ENCODE measurements at regions not wholly inside any gene's neighbourhood (a gene's known extent, or its start where the extent isn't known, plus 50 kb on each side); places are given as distances from the start of the nearest gene placed in this dataset.
"Not testable (repeated sequence)": the region's sequence is repeated elsewhere in the genome, so short reads cannot be mapped to it uniquely, and the experiment has no call there.

DNA sequence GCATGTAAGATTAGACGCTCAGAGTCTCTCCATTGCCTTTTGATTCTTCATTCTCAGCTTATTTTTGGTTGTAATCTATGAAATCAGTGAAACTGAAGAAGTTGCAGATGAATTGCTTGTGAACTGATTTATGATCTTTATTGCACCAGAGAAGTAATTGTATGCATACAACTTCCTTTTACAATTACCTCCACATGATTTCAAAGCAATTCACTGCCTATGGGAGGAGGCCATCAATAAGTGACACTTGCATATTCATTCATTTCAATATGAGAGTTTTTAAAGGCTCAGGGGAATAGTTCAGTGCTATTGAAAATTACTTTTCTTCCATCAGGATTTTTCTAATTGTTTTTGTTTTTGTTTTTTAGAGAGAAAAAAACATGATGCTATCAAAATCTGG is 222.3 kb downstream of the NKX6-1 start:
- no peak for DNase-seq

GRCh38 chr4:84269536-84270044 is 229.5 kb downstream of the NKX6-1 start:
- no peak for DNase-seq

- DNase-seq = no peak
Observed at GRCh38 chr4:84264652-84265051, 234.4 kb downstream of the NKX6-1 start.

DNA sequence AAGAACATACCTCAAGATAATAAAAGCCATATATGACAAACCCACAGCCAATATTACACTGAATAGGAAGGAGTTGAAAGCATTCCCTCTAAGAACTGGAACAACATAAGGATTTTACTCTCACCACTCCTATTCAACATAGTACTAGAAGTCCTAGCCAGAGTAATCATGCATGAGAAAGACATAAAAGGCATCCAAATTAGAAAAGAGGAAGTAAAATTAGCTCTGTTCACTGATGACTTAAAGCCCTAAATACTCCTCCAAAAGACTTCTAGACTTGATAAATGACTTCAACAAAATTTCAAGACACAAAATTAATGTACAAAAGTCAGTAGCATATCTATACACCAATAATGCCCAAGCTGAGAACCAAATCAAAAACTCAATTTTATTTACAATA is 235.7 kb downstream of the NKX6-1 start:
- DNase-seq = no peak

- DNase-seq = no peak
Observed at GRCh38 chr4:84260495-84260894, 238.6 kb downstream of the NKX6-1 start.

DNA sequence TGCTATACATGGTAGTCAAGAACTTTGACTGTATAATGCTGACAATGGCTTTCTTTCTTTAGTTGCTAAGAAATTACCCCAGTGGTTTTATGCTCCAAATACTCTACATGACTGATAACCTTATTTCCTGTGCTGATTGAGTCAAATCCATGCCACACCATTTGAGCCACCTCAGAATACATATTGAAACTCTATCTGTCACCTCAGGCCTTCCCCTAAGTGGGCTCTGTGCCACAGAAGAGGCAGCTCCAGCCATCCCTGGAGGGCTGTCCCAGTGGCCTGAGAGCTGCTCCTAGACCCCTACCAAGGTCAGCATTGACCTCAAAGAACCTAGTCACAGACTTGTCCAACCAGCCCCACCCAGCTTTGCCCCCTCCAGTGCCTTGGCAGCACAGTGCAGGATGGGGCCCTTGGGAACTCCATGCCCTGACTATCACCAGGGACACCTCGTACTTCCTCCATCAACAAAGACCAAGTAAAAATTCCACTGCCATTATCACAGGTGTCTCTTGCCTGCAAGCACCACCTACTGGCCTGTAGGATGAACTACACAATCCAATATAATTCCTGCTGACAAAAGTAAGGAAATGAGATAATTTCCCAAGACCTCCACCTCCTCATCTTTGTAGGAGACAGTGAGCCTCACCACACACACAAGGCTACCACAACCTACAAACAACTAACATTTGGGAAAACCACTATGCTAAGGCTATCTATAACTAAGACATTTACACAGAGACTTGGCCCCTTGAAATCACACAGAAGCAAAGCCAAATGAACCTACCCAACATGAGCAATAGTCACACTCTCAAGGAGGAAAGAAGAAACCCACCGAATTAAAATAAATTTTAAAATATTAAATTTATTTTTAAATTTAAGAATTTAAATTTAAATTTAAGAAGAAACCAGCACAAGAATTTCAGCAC is 239.9 kb downstream of the NKX6-1 start:
- peak; percentile 9 for DNase-seq

- no peak for DNase-seq
Observed at GRCh38 chr4:84254537-84254936, 244.6 kb downstream of the NKX6-1 start.

DNA sequence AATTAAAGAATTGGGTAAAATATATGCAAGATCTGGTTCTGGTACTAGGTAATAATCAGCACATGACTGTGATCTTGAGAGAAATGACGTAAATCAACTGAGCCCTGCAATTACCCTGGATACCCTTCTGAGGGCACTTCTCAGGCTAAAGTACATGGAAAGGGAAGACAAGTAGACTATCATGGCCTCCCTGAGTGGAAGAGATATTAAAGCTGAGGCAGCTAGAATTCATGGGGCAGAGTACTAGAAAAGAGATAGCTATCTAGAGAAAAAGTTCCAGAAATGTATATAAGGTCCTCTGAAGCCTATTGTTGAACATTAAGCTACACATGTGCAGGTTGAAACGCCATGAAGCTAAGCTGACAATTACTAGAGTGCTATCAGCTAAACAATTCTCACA is 249.6 kb downstream of the NKX6-1 start:
- DNase-seq = no peak

DNA sequence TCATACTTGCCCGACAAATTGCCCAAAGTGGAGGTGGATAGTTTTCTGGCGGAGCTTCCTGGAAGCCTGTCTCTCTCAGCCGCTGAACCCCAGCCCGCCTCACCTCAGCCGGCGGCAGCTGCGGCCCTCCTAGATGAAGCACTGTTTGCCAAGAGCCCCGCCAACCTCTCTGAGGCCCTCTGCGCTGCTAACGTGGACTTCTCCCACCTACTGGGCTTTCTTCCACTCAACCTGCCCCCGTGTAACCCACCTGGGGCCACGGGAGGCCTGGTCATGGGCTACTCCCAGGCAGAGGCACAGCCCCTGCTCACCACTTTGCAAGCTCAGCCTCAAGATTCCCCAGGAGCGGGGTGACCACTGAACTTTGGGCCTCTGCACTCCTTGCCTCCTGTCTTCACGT is 254.1 kb downstream of the NKX6-1 start:
- DNase-seq = not testable (repeated sequence)

DNA sequence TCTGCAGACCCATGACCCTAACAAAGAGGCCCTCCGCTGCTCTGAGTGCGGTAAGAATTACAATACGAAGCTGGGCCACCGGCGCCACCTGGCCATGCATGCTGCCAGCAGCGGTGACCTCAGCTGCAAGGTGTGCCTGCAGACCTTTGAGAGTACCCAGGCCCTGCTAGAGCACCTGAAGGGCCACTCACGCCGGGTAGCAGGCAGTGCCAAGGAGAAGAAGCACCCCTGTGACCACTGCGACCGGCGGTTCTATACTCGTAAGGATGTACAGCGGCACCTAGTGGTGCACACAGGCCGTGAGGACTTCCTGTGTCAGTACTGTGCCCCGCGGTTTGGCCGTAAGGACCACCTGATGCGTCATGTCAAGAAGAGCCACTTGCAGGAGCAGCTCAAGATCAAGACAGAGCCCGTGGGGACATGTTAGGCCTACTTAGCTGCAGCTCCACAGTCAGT is 254.7 kb downstream of the NKX6-1 start:
- DNase-seq = not testable (repeated sequence)

- DNase-seq = no peak
Observed at GRCh38 chr4:84243685-84244084, 255.4 kb downstream of the NKX6-1 start.

DNA sequence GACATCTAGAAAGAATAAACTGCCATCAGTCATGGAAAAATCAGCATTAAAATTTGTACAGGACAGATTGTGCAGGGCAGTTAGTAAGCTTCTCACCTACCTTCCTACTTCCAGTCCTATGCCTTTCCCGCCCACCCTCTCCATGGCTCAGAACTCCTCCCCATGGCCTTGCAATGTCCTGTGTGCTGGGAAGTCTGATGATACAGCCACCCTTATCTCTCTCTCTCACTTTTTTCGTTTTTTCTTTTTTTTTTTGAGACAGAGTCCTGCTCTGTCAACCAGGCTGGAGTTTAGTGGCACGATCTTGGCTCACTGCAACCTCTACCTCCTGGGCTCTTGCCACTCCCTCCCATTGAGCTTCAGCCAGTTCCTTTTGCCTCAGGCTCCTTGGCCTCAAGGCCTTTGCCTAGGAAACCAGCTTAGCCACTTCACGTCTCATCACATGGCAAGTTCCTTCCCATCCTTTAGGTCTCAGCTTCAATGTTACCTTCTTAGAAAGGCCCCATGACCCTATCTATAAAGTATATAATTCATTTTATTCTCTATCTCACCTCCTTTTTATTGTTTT is 259.7 kb downstream of the NKX6-1 start:
- no peak for DNase-seq

GRCh38 chr4:84238247-84239090 is 260.6 kb downstream of the NKX6-1 start:
- peak; percentile 68 for DNase-seq

DNA sequence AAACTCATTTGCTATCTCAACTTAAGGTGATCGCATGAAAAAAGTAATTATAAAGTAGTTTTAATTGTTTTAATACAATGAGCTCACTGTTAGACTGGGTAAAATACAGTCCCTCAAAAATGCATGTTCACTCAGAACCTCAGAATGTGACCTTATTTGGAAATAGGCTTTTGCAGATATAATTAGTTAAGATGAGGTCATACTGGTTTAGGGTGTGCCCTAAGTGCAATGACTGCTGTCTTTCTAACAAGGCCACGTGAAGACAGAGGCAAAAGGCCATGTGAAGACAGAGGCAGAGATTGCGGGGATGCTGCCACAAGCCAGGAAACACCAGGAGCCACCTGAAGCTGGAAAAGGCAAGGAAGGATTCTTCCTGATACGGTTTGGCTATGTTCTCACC is 262.1 kb downstream of the NKX6-1 start:
- DNase-seq = no peak

DNA sequence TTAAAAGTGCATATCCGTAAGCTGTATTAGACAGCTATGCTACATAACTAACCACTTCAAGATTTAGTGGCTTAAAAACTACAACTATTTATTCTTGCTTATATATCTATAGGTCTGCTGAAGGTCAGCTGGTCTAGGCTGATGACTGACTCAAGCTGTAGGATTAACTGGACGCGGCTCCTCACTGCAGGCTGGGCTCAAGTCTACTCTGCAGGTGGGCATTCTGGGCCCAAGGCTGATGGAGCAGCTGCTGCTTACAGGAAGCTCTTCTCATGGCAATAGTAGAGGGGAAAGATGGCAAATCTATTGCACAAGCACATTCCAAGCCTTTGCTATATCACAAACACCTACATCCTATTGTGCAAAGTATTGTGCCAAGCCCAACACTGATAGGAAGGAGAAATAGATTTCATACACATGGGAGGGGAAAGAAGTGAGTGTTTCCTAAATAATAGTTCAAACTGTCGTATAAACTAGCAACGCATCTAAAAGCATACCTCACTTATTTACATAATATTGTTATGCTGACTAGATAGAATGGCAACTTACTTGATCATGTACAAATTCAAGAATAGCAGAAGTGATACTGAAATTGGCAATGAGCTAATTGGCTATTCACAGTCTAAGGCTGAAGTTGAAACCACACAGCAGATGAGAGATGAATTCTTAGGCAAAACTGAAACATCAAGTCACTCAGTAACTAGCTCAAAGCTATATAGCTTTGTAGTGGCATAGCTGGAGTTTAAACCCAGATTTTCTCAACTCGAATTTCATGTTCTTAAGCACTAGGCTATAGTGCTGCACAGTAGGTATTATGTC is 263.8 kb downstream of the NKX6-1 start:
- no peak for DNase-seq

DNA sequence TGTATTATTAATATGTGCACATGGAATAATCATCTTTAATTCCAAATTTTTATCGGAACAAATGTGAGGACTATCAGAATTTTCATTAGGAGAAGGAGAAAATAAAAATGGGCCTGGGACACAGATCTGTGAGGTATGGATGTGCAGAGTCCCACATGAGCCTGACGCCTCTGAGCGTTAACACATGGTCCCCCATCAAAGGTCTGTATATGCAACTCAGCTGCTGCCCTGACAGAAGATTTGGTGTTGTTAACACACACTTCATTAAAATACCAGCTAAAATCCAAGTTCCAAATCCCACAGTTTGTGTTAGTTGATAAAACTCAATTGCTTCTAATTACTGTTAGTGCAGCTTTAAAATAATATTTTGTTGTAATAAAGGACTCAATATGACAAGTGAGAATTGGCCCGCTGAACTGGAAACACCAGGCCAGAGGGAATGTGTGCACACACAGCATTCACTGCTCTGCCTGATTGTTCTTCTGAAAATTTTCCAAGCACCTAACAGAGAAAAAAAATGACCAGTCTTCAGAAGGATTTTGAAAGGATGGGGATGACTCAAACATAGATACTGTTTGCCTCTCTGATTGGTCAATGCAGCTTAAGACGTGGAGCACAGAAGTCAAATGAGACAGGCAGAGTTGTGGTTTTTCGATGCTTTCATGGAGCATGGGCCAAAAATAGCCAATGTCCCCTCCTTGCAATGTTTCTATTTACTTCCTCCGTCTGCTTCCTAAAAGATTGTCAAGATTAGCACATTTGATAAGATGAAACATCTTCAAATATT is 266.6 kb downstream of the NKX6-1 start:
- no peak for DNase-seq

- no peak for DNase-seq
Observed at GRCh38 chr4:84231539-84232055, 267.5 kb downstream of the NKX6-1 start.

- no peak for DNase-seq
Observed at GRCh38 chr4:84224522-84224921, 274.6 kb downstream of the NKX6-1 start.

- DNase-seq = no peak
Observed at GRCh38 chr4:84221704-84222103, 277.4 kb downstream of the NKX6-1 start.

DNA sequence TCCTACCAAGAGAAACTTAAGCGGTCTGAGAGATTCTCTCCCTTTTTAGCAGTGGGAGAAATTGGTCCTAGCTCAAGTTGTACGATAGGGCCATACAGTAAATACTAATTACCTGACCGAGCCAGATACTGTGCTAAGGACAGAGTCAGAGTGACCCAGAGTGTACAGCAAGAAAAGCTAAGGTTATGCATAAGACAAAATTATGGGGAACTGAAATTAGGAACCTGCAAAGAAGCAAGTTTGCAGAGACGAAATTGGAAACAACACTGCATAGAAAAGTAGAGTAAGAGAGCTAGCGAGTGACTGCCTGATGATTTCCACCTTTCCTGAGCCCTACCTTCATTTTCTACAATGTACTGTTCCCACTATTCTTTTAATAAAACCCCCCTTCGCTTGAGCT is 278.1 kb downstream of the NKX6-1 start:
- DNase-seq = no peak

DNA sequence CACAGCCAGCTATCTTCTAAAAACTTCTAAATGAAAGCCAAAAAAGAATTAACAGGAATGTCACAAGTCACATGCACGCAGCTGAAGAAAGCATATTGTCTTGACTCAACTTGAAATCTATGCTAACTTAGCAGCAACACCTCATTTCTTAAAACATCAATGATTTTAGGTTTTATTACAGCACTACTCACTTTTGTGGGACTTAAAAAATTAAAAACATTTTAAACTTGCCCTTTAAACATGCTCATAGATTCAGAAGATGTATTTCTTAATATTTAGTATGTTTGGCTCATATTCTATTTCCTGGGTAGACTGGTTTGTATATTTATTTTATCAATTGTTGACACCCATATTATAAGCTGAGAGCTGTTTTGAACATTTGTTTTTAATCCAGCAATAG is 279.4 kb downstream of the NKX6-1 start:
- DNase-seq = no peak

All from fibroblast of upper back skin (primary cell).